Testis (tissue), 2 donors: ENCODE measurements at regions not wholly inside any gene's neighbourhood (a gene's known extent, or its start where the extent isn't known, plus 50 kb on each side); places are given as distances from the start of the nearest gene placed in this dataset.
A peak's percentile ranks its signal among the peaks of the same experiment; 100 is the strongest.

Source experiments
- DNase-seq: peaks from one replicate; pipeline ENCODE4 v3.0.0-alpha.2; 2019
- H3K27ac ChIP-seq, 2 donors: fragments of 200-600 bp; sonication (generic); one replicate each; pipeline ENCODE4 v1.5.1; 2019
- H3K27me3 ChIP-seq: fragments of 200-600 bp; sonication (generic); one replicate; pipeline ENCODE4 v1.5.1; 2019
- H3K36me3 ChIP-seq: fragments of 200-600 bp; sonication (generic); one replicate; pipeline ENCODE4 v1.5.1; 2017; ENCODE audit warnings: low read depth; ENCODE audit errors: missing control alignments
- H3K4me1 ChIP-seq: fragments of 200-600 bp; sonication (generic); one replicate; pipeline ENCODE4 v1.5.1; 2019
- H3K4me3 ChIP-seq, 2 donors: fragments of 200-600 bp; sonication (generic); one replicate each; pipeline ENCODE4 v1.5.1; 2017 to 2019
- H3K9me3 ChIP-seq: fragments of 200-600 bp; sonication (generic); one replicate; pipeline ENCODE4 v1.5.1; 2017
- CTCF ChIP-seq, 3 experiments: fragments of 450-650 bp in 2 of 3; fragments of 200-600 bp in 1 of 3; sonication (generic) in 1 of 3; IDR thresholded peaks; one replicate each; pipeline ENCODE4 v1.5.1; 2016 to 2019; ENCODE audit warnings: antibody characterized with exemption in 3 of 3, mild to moderate bottlenecking in 2 of 3, moderate library complexity in 1 of 3
- POLR2A ChIP-seq: fragments of 450-650 bp; IDR thresholded peaks from one replicate; pipeline ENCODE4 v1.6.1; 2017; ENCODE audit warnings: antibody characterized with exemption, mild to moderate bottlenecking, moderate library complexity
- WGBS, 2 donors: methylation state at CpG; one replicate each; pipeline ENCODE4 v1.1.5; 2018; 5-methylcytosine and 5-hydroxymethylcytosine counted together
- intact Hi-C: fragments of 100-400 bp; cut with DNase I; formaldehyde crosslinking; loops from one replicate; pipeline ENCODE4 v1.15.1; 2023; ENCODE audit warnings: low total_unique reads

GRCh38 chr9:108142504-108143201 lies 653.1 kb upstream of the KLF4 start:
- Histone ChIP-seq H3K4me3 (no peak overlapping the region), H3K36me3 (no peaks in the 10 kb centered on the region), H3K27ac (peak overlapping the region; percentile 12 to 83), H3K9me3 (no peaks in the 10 kb centered on the region), H3K4me1 (peaks cover 19% of the 10 kb centered on the region), H3K27me3 (no peaks in the 10 kb centered on the region)
- intact Hi-C loops: no loop called here
- TF ChIP-seq POLR2A (no peak), CTCF (IDR thresholded peaks at IDR 0.05) (peak in 1 of 3 experiments; percentile 19)
- peak; percentile 88 for DNase-seq
- WGBS, 2 donors: 21 to 37% methylated on average over 10 of the region's 10 CpGs

- peak overlapping the region; percentile 12 to 83 for H3K27ac ChIP-seq
- intact Hi-C loops: no loop called here
- H3K9me3 ChIP-seq: no peaks in the 10 kb centered on the region
- TF ChIP-seq CTCF (IDR thresholded peaks at IDR 0.05): no peak
- TF ChIP-seq POLR2A: no peak
- no peak for DNase-seq
- no peaks in the 10 kb centered on the region for H3K27me3 ChIP-seq
- WGBS, 2 donors: 32 to 46% methylated on average over 2 of the region's 2 CpGs
- H3K36me3 ChIP-seq: no peaks in the 10 kb centered on the region
- H3K4me3 ChIP-seq: no peak overlapping the region
- peaks cover 19% of the 10 kb centered on the region for H3K4me1 ChIP-seq
Measured at GRCh38 chr9:108142142-108142503, 652.6 kb upstream of the KLF4 start.

GRCh38 chr9:108139900-108140299 lies 650.3 kb upstream of the KLF4 start:
- peaks cover 19% of the 10 kb centered on the region for H3K4me1 ChIP-seq
- H3K36me3 ChIP-seq: no peaks in the 10 kb centered on the region
- no peaks in the 10 kb centered on the region for H3K9me3 ChIP-seq
- H3K27me3 ChIP-seq: no peaks in the 10 kb centered on the region
- no peak overlapping the region for H3K4me3 ChIP-seq
- intact Hi-C loops: no loop called here
- 88 to 100% methylated on average over 2 of the region's 2 CpGs for WGBS, 2 donors
- no peak overlapping the region for H3K27ac ChIP-seq
- no peak for DNase-seq
- TF ChIP-seq POLR2A (no peak), CTCF (IDR thresholded peaks at IDR 0.05) (no peak)

- WGBS, 2 donors: 66 to 79% methylated on average over 2 of the region's 2 CpGs
- DNase-seq: no peak
- no peaks in the 10 kb centered on the region for H3K36me3 ChIP-seq
- H3K9me3 ChIP-seq: no peaks in the 10 kb centered on the region
- intact Hi-C loops: no loop called here
- no peak overlapping the region for H3K27ac ChIP-seq
- H3K27me3 ChIP-seq: no peaks in the 10 kb centered on the region
- H3K4me3 ChIP-seq: no peak overlapping the region
- TF ChIP-seq POLR2A (no peak), CTCF (IDR thresholded peaks at IDR 0.05) (no peak)
- H3K4me1 ChIP-seq: peaks cover 19% of the 10 kb centered on the region
Measured at GRCh38 chr9:108138516-108138915, 648.9 kb upstream of the KLF4 start.

- WGBS, 2 donors: 0 to 77% methylated on average over 1 of the region's 1 CpG
- peak; percentile 25 for DNase-seq
Measured at GRCh38 chr9:108136656-108137055, 647.1 kb upstream of the KLF4 start.

More at GRCh38 chr9:108136656-108137055, 647.1 kb upstream of the KLF4 start:
- Histone ChIP-seq H3K27me3 (no peaks in the 10 kb centered on the region), H3K4me1 (peaks cover 2% of the 10 kb centered on the region), H3K4me3 (no peak overlapping the region), H3K27ac (no peak overlapping the region), H3K36me3 (no peaks in the 10 kb centered on the region), H3K9me3 (no peaks in the 10 kb centered on the region)
- no peak for TF ChIP-seq CTCF (IDR thresholded peaks at IDR 0.05)
- intact Hi-C loops: no loop called here
